HK-2 (cell line): ENCODE measurements at regions not wholly inside any gene's neighbourhood (a gene's known extent, or its start where the extent isn't known, plus 50 kb on each side); places are given as distances from the start of the nearest gene placed in this dataset.

ENCODE experiments used
- DNase-seq: peaks from one replicate; pipeline ENCODE4 v3.0.0-alpha.2; 2018; ENCODE audit not compliant: unreplicated experiment

DNA sequence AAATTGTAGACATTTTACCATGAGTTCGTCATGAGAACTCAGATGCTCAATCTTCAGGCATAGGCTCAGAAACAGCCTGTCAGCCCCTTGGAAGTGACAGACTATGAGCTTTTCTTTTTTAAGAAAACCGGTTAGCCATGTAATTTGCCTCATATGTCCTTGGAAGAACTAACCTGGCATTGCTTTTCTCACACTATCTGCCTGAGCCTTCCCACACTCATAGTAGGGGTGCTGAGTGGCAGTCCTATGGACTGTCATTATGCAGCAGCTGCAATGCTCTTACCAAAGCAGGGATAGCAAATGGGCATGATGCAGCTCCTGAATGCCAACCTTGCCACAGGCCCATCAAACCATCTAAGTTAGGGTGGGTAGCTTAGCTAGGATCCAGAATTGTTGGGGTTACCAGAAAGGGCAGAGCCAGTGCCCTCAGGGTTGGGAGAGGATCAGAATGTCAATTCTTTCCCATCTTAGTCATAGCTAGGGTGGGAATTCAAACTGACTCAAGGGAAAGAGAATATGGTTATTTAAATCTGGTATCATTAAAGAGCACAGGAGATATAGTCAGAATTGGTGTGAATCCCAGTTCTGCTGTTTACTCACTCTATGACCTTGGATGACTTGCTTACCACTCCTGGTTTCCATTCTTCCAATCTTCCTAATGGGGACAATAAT is 230.6 kb upstream of the CPEB2 start:
- no peak for DNase-seq

GRCh38 chr4:14772388-14772787 is 229.9 kb upstream of the CPEB2 start:
- no peak for DNase-seq

GRCh38 chr4:14783011-14783877 is 219.0 kb upstream of the CPEB2 start:
- peak; percentile 48 for DNase-seq

DNA sequence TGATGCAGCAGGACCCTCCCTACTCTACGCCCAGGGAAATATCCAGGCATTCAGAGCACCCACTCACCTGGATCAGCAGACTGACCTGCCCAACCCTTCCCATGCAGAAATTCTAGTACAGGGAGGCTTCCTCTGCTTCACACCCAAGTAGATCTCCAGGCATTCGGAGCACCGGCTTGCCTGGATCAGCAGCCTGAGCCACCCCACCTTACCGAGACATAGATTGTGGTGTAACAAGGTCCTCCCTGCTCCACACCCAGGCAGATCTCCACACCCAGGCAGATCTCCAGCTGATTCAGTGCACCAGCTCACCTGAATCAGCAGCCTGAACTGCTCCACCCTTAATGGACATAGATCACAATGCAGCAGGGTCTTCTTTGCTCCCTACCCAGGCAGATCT is 215.1 kb upstream of the CPEB2 start:
- DNase-seq = no peak

DNA sequence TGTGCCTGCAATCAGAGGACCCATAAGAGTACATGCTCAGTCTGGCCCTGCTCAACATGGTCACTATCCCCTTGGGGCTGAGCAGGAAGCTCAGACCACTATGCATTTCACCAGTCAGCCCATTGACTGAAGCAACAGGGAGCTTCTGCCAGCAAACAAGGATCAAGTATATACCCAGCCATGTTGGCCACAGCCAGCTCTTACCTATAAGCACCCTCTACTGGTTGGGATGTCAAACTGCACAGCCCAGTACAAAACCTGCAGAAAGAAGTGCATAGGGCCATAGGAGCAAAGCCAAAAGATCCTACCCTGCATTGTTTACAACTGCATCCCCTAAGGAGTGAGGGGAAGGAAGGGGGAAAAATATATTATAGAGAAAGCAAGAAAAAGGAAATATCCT is 214.4 kb upstream of the CPEB2 start:
- DNase-seq = no peak

GRCh38 chr4:14790494-14790893 is 211.8 kb upstream of the CPEB2 start:
- DNase-seq = no peak

DNA sequence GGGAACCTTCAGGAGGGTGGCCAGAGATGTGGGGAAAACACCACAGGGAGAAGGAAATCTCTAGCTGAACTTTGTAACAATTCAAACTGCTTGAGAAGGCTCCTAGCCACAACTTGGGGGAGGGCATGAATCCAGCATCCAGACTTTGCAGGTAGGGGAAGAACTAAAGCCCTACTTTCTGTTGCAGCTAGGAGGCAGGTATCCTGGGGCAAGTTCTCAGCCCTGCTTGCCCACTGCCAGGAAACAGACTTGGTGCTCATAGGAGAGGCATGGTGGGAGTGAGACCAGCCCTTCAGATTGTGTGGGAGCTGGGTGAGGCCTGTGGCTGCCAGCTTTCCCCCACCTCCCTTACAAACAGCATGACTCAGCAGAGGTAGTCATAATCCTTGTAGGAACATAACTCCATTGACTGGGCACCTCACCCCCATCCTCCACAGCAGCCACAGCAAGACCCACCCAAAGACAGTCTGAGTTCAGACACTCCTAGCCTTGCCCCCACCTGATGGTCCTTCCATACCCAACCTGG is 209.5 kb upstream of the CPEB2 start:
- DNase-seq = no peak

GRCh38 chr4:14800977-14801376 is 201.3 kb upstream of the CPEB2 start:
- DNase-seq = no peak

DNA sequence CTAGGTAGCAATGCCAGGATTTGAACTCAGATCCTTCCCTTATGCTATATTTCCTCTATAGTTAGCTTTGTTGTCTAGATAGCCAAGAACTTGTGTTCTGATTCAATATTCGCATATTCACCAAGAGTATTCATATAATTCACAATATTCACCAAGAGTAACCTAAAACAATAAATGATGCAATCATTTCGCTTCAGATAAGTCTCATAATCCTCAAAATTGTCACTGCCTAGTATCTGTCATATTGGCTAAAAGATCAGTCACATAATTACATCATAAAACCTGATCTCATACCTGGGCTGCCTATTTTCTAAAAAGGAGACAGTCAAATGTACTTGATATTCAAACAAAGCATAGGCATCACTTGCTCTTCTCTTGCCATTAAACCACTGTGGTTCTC is 199.7 kb upstream of the CPEB2 start:
- DNase-seq = no peak

- no peak for DNase-seq
Measured at GRCh38 chr4:14807856-14808255, 194.4 kb upstream of the CPEB2 start.

DNA sequence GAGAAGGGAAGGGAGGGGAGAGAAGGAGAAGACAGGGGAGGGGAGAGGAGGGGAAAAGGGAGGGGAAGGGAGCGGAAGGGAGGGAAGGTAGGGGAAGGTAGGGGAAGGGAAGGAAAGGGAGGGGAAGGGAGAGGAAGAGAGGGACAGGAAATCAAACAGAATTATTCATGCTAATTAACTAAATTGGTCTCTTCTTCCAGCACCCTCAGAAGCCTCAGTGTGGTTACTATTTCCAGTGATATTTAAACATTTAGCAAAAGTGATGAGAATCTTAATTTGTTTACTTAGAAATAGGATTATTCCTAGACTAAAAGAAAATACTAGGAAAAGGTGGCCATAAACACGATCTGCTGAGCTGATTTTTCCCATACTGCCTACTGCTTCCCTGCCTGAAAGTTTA is 193.1 kb upstream of the CPEB2 start:
- DNase-seq = no peak

DNA sequence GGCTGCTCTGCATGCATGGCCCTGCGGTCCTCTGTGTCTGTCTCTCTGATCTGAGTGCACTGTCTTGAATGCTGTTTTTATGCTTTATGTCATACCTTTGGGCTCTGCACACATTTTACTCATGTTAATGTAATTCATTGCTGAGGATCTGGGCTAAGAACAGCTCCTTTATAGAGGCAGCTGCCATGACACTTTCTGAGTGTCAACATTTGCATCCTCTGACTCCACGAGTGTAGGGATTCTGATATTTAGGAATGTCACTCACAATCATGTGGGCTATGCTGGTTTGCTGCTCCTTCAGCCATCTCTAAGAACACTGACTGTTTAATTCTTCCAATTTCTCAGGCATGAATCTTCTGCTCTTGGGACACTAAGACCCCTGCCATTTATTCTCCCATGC is 192.2 kb upstream of the CPEB2 start:
- DNase-seq = no peak

DNA sequence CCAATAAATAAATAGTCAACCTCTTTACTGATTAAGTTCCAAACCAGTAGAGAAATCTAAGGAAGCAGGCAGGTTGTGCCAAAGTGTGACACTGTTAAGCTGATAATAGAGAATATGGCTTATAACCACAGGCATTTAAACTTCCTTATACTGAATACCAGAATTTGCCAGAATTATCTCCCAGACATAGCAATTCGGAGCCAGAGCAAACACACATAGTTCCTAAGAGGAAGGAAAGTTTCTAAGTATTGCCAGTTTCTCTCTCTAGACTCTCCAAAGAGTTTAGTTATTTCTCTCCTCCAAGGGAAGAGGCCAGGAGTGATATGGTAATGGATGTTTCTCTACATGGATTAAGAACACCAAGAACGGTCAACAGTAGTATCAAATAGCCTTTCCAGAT is 191.7 kb upstream of the CPEB2 start:
- DNase-seq = no peak

DNA sequence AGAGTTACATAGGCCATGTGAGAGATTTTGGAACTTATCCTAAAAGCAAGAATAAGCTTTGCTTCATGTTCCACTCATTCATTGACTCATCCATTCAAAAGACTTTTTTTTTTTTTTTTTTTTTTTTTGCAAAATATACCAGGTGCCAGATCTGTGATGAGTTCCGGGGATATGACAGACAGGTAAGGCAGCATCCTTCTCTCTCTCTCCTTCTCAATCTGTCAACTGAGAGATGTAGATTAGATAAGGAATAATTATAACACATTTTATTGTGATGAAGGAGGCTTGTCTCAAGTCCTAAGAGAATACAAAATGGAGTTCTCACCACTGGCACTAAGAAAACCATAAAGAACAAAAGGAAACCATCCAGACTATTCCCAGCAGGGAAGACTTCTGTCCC is 190.2 kb upstream of the CPEB2 start:
- no peak for DNase-seq

DNA sequence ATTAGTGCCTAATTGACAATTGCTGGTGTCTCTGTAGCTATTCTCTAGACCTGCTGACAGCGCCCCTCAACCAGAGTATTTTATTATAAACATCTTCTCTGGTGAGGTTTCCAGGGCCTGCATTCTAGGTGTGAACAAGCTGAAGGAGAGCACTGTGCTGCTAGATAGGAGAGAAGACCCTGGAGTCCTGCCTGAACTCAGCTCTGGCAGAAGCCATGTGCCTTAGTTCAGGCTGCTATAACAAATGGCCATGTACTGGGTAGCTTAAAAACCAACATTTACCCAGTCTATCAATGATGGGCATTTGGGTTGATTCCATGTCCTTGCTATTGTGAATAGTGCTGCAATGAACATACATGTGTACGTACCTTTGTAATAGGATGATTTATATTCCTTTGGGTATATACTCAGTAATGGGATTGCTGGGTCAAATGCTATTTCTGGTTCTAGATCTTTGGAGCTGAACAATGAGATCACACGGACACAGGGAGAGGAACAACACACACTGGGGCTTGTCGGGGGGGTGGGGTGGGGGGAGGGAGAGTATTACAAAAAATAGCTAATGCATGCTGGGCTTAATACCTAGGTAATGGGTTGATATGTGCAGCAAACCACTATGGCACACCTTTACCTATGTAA is 185.5 kb upstream of the CPEB2 start:
- no peak for DNase-seq

DNA sequence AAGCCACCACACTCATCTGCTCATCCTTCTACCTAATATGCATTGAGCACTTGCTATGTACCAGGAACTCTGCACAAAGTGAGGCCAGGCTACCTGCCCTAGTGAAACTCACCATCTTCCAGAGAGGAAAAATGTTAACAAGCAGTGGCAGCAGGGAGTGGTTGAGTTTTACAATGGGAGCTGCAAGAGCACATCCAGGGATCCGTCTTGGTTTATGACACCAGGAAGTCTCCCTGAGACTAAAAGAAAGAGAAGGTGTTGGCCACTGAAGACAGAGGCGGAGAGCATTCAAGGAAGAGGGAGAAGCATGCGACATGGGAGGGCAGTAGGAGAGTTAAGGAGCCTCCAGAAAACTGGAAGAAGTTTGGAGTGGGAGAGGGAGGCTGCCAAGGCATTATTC is 178.1 kb upstream of the CPEB2 start:
- DNase-seq = no peak

GRCh38 chr4:14827111-14827510 is 175.2 kb upstream of the CPEB2 start:
- DNase-seq = no peak

GRCh38 chr4:14829795-14830194 is 172.5 kb upstream of the CPEB2 start:
- DNase-seq = no peak

GRCh38 chr4:14831416-14831815 is 170.9 kb upstream of the CPEB2 start:
- no peak for DNase-seq

DNA sequence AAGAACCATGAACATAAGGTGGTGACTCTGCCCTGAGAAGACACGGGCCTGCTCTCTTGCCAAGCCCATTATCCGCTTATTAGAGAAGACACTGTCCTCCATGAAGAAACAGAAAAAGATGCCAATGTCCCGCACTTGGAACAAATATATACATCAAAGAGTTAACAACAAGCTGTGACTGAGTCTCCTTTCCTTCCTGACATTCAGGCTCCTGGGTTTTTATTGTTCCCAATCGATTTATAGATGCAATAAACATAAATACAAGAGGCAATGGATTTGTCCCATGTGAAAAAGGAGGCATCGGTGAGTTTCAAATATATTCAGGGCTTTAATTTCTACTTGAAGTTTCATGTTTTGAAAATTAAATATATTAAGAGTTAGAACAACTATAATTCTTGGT is 169.2 kb upstream of the CPEB2 start:
- no peak for DNase-seq

DNA sequence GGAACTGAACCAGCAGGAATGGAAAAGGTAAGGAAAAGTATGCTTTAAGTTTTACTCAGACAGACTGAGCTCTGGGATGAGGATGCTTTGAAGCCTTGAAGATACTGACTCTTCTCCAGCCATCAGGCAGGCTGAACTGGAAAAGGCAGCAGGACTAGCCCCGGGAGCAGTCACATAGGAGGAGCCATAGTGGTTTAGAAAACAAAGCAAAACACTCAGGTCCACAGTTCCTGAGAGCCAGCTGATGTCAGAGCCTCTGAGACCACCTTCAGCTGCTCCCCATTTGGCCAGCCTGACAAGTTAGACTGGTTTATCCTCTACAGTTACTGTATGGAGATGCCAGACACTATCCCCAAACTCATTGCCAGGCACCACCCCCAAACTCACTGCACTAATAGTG is 167.9 kb upstream of the CPEB2 start:
- DNase-seq = no peak

- no peak for DNase-seq
Measured at GRCh38 chr4:14835288-14835687, 167.0 kb upstream of the CPEB2 start.
